HG02943 (cell line): ENCODE measurements at regions not wholly inside any gene's neighbourhood (a gene's known extent, or its start where the extent isn't known, plus 50 kb on each side); places are given as distances from the start of the nearest gene placed in this dataset.
"Not testable (repeated sequence)": the region's sequence is repeated elsewhere in the genome, so short reads cannot be mapped to it uniquely, and the experiment has no call there.

ENCODE experiments used
- ATAC-seq: cut with Tn5 transposase; IDR thresholded peaks from one replicate; pipeline ENCODE4 v1.9.1; 2021; ENCODE audit warnings: mild to moderate bottlenecking, low read depth, moderate library complexity; ENCODE audit not compliant: unreplicated experiment

DNA sequence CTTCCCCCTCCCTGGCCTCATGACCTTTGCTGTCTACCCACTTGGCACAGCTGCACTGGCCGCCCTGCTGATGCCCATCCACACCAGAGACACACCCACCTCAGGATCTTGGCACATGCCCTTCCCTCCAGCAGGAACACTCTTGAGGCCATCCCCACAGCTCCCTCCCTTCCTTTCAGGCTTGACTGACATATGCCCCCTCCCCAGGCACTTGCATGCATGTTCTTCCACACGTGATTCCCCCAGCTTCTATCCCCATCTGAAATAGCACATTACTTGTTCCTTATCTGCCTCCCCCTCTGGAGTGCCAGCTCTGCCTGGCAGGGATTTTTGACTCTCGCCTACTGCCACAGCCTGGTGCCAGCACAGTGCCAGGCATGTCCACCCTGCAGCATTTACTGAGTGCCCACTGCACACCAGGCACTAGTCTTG, 98.5 kb upstream of the SLC25A33 start:
- ATAC-seq: no peak

DNA sequence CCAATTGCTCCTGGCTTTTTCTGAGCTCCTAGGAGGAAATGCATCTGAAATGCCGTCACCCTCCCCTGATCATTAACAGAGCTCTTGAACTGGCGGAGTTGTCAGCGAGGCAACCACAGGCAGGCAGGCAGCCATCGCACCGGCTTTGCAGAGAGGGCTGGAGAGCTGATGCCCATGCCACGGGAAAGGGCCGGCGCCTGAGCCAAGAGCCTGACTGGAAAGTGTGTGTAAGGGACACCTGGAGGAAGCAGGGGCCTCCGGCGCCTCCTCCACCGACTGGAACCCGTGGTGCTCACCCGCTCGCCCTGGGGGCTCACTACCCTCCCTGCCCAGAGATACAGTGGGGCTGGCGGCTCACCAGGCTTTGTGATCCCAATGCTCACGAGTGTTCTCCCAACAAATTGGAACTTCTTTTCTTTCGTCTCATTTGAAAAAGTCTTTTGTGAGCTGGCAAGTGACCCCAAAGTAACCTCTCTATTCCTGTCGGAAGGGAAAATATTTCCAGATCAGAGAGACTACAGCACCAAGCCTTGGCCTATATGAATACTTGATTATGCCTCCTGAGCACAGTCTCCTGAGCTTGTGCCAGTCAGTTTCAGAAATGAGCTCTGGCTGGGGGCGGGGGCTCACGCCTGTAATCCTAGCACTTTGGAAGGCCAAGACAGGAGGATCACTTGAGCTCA, 97.7 kb upstream of the SLC25A33 start:
- no peak for ATAC-seq

DNA sequence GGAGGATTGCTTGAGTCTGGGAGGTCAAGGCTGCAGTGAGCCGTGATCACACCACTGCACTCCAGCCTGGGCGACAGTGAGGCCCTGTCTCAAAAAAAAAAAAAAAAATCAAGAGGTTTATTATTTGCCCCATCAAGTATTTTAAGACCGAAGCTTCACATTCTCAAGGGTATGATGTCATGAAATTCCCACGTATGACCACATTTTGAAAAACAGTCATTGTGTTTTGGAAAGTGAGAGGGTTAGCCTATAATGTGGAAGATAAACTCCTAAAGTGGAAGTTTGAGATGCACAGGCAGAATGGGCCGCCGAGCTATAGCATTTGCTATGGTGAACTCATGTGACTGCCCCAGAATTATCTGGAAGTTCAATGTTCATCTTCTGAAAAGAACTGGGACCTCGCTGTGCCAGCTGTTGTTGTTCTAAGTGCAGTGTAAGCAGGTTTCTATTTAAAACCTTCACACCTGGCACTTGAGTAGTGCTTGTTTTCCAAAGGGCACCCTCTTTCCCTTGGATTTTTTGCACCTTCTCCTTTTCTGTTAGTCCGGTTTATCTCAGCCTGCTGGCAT, 96.9 kb upstream of the SLC25A33 start:
- ATAC-seq: no peak

DNA sequence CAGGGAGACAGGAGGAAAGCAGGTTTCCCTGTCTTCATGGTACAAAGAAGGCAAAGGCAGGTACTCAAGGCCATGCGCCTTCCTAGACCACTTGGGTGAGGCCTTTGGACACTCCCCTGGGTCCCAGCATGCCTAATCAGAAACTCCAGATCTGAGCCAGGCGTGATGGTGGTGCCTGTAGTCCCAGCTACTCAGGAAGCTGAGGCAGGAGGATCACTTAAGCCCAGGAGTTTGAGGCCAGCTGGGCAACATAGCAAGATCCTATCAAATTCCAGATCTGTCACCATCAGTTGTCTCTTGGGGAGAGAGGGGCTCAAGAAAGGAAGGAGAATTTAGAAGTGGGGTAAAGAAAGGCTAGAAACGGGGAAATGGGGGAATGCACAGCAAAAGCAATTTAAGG, 96.3 kb upstream of the SLC25A33 start:
- ATAC-seq: no peak

DNA sequence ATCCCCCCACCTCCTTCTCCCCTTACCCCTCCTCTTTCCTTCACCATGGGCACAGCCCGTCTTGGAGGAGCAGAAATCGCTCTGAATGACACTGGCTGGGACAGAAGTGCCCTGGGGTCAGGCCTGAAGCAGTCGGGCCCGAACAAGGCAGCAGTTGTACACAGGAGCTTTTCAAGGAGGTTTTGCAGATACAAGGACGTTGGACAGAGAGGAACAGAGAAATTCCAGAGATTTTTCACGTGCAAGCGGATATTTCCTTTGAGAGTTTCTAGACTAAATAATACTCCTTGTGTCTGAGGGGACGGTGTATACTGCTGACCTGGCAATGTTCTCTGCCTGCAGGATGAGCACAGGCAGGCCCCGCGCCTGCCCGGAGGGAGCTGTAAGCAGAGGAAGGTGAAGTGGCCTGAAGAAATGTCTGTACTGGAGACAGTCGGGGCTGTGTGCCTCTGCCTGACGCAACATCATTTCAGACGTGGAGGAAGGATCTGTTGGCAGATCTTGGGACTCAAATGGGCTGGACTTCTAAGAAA, 95.3 kb upstream of the SLC25A33 start:
- no peak for ATAC-seq

DNA sequence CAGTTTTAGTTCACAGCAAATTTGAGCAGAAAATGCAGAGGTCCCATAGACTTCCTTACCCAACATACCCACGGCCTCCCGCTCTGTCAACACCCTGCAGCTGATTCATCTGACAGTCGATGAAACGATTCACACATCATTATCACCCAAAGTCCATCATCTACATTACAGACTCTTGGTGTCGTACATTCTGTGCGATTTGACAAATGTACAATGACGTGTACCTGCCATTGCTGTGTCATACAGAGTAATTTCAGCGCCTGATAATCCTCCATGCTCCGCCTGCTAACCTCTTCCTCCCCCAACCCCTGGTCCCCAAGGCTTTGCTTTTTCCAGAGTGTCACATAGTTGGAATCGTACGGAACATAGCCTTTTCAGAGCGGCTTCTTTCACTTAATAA, 94.7 kb upstream of the SLC25A33 start:
- no peak for ATAC-seq

DNA sequence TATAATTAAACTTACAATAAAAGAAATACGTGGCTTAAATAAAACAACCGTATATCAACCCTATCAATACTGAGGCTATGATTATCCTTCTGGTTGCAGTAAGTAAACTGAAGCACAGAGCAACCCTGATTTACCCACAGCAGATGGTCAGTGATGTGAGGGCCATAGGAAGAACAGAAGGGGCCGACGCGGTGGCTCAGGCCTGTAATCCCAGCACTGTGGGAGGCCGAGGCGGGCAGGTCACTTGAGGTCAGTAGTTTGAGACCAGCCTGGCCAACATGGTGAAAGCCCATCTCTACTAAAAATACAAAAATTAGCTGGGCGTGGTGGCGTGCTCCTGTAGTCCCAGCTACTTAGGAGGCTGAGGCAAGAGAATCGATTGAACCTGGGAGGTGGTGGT, 94.2 kb upstream of the SLC25A33 start:
- ATAC-seq: not testable (repeated sequence)

DNA sequence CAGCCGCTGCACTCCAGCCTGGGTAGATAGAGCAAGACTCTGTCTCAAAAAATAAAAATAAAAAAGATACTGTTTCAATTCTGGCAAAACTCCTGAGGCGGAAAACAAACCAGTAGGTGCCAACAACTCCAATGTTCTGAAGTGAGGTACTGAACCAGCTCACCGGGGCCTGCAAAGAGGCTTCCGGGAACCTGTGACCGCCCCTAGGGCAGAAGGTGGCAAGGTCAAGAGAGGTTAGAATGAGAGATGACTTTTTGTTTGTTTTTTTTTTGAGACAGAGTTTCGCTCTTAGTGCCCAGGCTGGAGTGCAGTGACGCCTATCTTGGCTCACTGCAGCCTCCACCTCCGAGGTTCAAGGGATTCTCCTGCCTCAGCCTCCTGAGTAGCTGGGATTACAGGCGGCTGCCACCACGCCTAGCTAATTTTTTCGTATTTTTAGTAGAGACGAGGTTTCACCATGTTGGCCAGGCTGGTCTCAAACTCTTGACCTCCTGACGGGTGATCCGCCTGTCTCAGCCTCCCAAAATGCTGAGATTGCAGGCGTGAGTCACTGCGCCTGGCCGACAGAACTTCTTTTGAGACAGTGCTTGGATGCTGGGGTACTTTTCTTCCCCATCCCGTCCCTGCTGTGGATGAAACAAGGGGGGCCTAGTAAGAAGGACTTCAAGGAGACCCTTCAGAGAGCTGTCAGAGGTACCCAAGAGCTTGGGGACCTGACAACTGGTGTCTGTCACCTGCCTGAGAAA, 91.9 kb upstream of the SLC25A33 start:
- ATAC-seq: no peak

DNA sequence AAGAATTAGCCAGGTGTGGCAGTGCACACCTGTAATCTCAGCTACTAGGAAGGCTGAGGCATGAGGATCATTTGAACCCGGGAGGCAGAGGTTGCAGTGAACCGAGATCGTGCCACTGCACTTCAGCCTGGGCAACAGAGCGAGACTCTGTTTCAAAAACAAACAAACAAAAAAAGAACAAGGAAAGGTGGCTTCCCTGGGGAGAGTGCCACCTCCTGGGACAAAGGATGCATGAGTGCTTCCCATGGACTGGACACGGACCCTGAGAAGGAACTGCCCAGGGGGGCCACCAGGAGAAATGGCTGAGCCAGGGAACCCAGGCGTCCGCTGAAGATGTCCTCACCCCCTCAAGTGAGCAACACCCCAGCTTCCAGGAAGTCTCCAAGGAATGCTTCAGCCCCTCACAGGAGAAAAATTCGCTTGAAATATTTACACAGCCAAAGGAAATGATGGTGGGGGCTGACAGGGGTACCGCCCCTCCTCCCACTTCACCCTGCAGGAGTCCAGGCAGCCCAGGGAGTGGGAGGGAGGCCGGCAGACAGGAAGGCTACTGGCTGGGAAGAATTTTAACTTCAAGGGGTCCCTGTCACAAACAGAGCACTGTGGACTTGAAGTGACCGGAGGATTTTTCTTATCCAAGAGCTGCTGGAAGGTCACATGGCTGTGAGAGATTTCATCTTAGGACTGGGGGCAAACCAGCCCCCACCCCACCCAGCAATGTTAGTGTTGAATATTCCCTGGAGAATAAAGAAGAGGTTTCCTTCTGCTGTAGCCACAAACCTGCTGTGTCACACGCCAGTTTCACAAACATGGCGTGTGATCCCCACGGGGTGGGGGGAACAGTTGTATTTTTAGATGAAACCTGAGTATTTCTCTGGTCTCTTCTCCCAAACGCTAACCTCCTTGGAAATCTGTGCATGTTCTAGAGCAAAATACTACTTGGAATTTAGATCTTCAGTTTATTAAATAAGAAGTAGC, 90.8 kb upstream of the SLC25A33 start:
- no peak for ATAC-seq

DNA sequence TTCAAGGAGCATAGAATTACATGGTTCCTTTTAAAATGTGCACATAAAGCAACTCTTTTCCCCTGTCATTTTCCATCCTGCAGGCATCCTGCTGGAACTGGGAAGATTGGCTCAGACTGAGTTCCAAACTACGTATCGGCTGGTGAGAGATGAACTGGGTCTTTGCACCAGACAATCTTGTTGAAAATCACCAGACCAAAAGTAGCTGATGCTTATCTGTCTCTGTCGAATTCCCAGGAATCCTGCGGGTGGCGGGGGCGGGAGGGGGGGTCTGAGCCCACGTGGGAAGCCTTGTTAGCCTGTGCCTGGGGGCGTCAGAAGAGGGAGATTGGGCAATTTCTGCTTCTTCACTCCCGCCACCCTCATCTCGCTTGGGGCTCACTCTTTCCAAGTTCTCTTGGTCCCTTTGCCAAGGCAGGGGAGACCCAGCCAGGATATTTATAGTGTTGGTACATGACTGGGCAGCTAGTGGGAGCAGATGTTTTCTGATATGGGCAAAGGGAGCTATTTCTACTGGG, 90.1 kb upstream of the SLC25A33 start:
- ATAC-seq: no peak

DNA sequence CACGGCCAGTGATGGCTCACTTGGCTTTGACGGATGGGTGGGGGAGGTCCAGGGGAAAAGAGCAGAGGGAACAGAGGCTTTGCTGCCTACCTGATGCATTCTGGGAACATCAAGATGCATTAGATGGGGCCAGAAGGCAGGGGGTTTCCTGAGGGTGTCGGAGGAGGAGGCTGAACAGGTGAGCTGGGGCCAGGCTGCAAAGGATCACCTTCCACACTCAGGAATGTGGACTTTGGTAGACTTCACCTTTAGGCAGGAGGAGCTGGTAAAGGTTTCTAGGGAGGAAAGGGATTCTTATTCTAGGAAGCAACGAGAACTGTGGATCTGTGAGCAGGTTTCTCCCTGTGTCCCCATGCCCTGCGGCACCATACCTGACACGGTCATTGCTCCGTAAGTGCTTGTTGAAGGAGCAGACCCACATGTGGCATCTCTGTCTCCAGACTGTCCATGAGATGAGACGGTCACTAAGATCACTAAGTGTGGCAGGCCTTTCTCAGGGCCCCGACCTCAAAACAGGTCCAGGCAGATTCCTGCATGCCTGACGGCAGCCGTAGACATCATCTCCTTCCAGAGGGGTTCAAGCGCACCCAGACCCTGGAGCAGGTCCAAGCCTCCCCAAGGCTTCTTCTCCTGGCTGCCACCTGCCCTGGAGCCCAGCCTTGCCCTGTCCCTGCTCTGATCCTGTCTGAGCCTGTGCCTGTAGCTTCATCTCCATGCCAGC, 89.1 kb upstream of the SLC25A33 start:
- no peak for ATAC-seq

DNA sequence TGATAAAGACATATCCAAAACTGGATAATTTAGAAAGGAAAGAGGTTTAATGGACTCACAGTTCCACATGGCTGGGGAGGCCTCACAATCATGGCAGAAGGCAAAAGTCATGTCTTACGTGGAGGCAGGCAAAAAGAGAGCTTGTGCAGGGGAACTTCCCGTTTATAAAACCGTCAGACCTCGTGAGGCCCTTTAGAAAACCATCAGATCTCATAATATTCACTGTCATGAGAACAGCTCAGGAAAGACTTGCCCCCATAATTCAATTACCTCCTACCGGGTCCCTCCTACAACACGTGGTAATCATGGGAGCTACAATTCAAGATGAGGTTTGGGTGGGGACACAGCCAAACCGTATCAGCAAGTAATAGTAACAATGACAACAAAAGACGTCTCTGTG, 88.2 kb upstream of the SLC25A33 start:
- ATAC-seq: no peak

DNA sequence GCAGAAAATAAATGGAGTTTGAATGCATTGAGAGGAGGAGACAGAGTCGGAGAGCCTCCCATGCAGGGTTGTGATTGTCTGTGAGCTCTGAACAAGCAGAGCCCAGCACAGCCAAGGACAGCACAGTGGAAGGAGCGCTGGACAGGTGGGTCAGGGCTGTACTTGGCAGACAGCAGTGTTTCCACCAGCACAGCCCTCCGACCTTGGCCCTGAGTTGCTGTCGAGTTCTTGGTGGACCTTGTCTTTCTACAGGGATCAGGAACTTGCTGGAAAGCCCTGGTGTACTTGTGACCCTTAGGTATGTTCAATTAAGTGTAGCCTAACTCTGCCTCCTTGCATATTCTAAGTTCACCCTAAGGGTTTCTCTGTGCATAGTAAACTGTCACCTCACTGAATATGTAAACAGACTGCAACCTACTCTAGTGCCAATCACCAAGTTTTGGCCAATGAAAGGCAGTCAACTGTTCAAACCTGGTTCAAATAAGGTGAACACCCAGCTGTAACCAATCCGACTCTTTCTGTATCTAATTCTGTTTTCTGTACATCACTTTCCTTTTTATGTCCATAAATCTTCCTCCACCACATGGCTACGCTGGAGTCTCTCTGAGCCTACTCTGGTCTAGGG, 86.6 kb upstream of the SLC25A33 start:
- ATAC-seq: no peak

DNA sequence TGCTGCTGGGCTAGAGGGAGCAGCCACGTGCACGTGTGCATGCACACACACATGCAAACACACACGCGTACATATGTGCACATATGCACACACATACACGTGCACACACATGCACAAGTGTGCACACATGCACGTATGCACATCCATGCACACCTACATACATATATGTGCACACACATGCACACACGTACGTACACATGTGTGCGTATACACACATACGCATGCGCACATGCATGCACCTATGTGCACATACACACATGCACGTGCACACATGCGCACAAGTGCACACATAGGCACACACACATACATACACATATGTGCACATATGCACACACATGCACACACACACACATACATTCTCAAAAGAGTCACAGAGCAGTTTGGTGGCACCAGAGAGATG, 85.9 kb upstream of the SLC25A33 start:
- ATAC-seq: no peak

DNA sequence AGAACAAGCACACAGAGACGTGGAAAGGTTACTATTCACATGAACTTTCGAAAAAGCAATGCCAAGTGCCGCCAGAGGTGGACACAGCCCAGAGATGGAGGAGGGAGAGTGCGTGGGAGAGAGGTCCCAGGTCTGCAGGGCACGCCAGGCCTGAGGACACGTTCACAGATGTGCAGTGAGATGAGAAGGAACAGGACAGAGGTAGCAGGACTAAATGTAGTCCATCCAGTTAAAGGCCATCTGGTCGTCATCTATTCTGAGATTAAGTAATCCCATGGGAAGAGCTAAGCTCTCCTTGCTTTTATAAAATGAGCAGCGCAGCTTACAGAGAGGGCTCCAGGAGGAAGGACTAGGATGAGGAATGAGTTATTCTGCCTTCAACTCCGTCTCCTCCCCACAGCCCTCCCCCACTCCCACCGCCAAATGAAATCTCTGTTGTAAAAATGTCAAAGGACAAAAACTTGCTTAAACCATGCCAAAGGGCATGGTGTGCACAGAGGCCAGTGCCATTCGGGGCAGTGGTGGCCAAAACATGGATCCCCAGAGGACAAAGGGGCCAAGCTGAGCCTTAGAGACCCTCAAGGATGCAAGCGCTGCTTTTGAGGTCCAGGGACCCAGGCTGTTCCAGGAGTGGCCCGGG, 85.4 kb upstream of the SLC25A33 start:
- no peak for ATAC-seq

DNA sequence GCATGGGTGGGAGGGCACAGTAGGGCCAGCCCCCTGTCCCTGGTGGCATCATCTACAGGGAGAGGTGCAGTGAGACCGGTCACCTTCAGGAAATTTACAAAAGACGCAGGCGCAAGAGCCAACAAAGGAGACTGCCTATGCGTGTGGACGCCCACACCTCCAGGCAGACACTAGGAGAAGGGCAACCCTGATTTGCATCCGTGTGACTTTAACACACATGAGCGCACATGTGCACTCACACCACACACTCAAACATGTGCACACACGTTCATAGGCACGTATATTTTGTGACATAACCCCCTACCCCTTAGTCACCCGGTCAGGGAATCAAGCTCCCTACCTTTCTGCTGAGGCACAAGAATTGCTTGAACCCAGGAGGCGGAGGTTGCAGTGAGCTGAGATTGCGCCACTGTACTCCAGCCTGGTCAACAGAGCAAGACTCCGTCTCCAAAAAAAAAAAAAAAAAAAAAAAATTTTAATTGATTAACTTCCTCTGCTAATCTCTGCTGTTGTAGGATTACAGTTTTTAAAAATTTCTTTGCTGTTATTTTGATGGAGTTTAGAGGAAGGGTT, 84.7 kb upstream of the SLC25A33 start:
- no peak for ATAC-seq

DNA sequence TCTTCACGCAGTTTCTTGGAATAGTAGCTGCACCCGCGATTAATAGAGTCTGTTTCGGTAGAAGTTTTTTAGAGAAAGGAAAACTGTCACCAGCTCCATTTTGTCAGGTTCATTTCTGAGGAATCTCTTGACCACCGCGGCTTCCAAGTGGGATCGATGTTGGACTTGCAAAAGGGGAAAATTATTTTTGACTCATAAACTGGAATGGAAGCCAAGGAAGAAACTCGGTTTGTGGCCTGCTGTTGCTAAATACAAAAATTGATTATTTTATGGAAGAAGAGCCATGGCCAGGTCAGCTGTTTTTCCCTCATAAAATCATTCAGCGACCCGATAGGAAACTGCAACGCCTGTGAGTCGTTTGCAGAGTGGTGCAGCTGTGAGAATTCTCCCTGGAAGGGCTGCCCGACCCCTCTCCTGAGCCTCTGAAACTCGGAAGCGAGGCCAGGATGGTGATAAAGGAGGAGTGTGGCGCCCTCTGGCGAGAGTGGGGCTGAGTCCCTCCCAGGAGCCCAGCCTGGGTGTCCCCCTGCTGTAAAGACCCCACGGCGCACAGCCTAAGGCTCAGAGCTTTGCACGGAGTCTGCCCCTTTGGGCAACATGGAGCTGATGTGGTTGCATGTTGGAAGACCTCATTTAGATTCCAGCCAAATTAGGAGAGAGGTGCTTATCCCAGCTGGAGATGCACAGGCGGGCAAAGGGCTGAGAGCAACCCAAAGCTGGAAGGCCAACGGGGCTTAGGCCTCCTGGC, 83.6 kb upstream of the SLC25A33 start:
- ATAC-seq: no peak

DNA sequence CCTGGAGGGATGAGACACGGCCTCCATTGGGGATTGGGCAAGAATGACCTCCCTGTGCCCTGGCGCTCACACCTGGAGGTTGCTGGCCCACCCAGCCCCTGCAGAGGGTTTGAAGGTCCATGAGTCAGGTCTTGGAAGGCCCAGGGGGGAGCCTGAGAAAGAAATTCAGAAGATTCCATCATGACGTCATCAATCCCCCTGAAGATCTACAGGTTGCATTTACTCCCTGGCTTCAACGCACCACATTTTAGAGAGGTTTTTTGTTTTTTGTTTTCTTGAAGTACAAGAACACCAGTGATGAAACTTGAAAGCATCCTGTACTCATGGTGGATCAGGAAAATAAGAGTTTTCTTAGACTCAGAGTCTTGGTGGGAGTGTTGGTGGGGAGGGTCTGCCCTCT, 82.4 kb upstream of the SLC25A33 start:
- ATAC-seq: no peak
